ENCODE measurements at regions not wholly inside any gene's neighbourhood (a gene's known extent, or its start where the extent isn't known, plus 50 kb on each side); places are given as distances from the start of the nearest gene placed in this dataset.
A peak's percentile ranks its signal among the peaks of the same experiment; 100 is the strongest.

- DNase-seq (ENCODE audit: low spot score) = no peak
- Mint-ChIP-seq H3K27ac (no peak overlapping the region), H3K9me3 (peaks cover 5% of the 10 kb centered on the region), H3K27me3 (ENCODE audit: low read depth) (no peaks in the 10 kb centered on the region), H3K36me3 (ENCODE audit: low read depth) (peaks cover 2% of the 10 kb centered on the region), H3K4me3 (no peak overlapping the region), H3K4me1 (ENCODE audit: low read depth) (peaks cover 10% of the 10 kb centered on the region)
Measured at GRCh38 chr4:4763822-4764557, 95.5 kb upstream of the MSX1 start.

DNA sequence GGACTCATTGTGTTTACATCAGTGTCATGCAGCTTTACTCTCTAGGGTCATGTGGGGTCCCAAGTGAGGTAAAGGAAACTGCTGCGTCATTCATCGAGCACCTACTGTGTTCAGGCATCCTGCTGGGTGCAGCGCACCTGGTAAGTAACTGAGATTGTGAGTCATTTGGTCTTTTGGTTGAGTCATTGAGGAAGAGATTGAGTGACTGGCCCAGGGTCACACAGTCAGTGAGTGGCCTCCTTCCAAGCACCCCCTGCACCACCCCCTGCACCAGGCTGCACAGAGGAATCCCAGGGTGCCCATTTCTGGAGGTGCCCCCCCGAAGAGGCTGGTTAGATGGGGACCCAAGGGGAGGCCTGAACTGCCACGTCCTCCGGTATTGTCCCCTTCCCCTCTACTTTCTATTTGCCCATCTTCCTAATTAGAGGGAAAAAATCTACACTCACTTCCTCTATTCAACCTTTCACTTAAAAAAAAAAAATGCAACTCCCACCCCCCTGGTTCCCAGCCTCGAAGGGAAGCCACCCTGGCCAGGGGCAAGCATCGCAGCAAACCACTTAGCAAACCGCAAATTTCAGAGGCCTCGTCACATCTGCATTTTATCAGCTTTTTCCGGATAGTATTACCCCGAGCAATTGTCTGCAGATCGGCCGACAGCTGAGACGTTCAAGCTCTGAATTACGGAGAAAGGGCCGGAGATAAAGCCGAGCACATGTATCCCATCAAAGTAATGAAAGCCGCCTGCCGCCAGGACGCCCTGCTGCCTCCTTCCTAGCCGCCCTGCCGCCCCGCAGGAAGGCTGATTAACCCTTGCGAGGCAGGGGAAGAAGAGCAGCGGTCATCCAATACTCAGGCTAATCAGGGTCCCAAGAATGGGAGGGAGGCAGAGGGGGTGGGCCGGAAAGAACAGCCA, 96.3 kb upstream of the MSX1 start:
- Mint-ChIP-seq H3K4me1 (ENCODE audit: low read depth) (peaks cover 10% of the 10 kb centered on the region), H3K27me3 (ENCODE audit: low read depth) (no peaks in the 10 kb centered on the region), H3K27ac (no peak overlapping the region), H3K9me3 (peaks cover 5% of the 10 kb centered on the region), H3K4me3 (peak overlapping the region; percentile 64), H3K36me3 (ENCODE audit: low read depth) (peaks cover 2% of the 10 kb centered on the region)
- peak; percentile 13 for DNase-seq (ENCODE audit: low spot score)

GRCh38 chr4:4762300-4762699, 97.2 kb upstream of the MSX1 start:
- Mint-ChIP-seq H3K4me1 (ENCODE audit: low read depth) (peaks cover 10% of the 10 kb centered on the region), H3K27me3 (ENCODE audit: low read depth) (no peaks in the 10 kb centered on the region), H3K27ac (no peak overlapping the region), H3K36me3 (ENCODE audit: low read depth) (peaks cover under 1% of the 10 kb centered on the region), H3K9me3 (peaks cover 3% of the 10 kb centered on the region), H3K4me3 (no peak overlapping the region)
- DNase-seq (ENCODE audit: low spot score) = no peak

DNA sequence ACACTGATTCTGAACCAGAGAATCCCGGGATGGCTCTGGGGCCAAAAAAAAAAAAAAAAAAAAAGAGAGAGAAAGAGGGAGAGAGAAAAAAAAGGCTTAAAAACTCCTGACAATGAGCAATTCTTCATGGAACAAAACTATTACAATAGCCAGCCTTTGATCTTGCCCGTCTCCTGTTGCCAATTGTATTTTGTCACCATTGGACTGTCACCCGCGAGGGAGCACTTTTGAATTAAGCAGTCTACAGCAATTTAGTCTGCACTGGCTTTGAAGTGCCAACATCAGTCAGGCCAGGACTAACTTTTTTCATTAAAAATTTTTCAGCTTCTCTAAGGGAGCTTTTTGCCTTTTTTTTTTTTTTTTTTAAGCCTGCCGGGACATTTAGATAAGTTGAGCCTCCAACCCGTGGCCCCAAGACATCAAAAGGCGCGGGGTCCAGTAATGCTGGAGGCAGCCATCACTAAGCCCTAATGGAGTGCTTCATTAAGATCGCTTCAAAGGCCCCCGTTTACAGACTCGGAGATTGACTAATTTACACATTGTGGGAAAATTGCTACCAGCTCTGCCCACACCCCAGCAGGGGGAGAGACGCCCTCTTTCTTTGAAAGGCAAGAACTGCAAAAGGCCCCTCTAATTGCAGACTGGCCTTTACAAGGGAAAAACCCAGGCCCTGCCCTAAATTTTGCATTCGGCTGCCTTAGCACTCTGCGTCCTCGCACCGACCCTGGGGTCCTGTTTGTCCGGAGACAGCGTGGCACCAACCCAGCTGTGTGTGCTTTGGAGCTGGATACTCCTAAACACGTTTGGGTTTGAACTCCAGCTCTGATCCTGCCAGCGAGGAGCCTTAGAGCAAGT, 98.1 kb upstream of the MSX1 start:
- H3K36me3 Mint-ChIP-seq (ENCODE audit: low read depth) = no peaks in the 10 kb centered on the region
- H3K27ac Mint-ChIP-seq = no peak overlapping the region
- H3K27me3 Mint-ChIP-seq (ENCODE audit: low read depth) = no peaks in the 10 kb centered on the region
- no peaks in the 10 kb centered on the region for H3K9me3 Mint-ChIP-seq
- H3K4me3 Mint-ChIP-seq = no peak overlapping the region
- peaks cover 10% of the 10 kb centered on the region for H3K4me1 Mint-ChIP-seq (ENCODE audit: low read depth)
- DNase-seq (ENCODE audit: low spot score) = no peak

DNA sequence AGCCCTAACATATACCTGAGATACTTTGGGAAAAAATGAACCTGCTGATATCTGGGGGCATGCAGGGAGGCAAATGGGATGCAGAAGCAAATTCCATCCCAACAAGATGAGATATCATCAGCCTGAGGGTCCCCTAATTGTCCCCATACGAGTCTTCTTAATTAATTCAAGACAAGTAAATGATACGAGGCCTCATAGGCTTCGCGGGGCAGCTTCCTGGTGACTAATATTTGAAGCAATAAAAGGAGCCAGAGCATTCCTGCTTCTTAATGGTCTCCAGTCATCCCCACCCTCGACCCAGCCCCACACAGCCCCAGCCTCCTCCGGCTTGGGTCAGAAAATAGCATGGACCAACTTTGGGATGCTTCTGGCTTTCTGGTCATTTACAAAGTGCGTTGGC, 99.6 kb upstream of the MSX1 start:
- no peaks in the 10 kb centered on the region for H3K36me3 Mint-ChIP-seq (ENCODE audit: low read depth)
- no peaks in the 10 kb centered on the region for H3K27me3 Mint-ChIP-seq (ENCODE audit: low read depth)
- no peaks in the 10 kb centered on the region for H3K9me3 Mint-ChIP-seq
- peaks cover 10% of the 10 kb centered on the region for H3K4me1 Mint-ChIP-seq (ENCODE audit: low read depth)
- DNase-seq (ENCODE audit: low spot score) = no peak
- no peak overlapping the region for H3K27ac Mint-ChIP-seq
- H3K4me3 Mint-ChIP-seq = no peak overlapping the region

GRCh38 chr4:4759232-4759631, 100.2 kb upstream of the MSX1 start:
- Mint-ChIP-seq H3K4me1 (ENCODE audit: low read depth) (peaks cover 10% of the 10 kb centered on the region), H3K4me3 (no peak overlapping the region), H3K27ac (no peak overlapping the region), H3K9me3 (no peaks in the 10 kb centered on the region), H3K27me3 (ENCODE audit: low read depth) (peaks cover 3% of the 10 kb centered on the region), H3K36me3 (ENCODE audit: low read depth) (no peaks in the 10 kb centered on the region)
- no peak for DNase-seq (ENCODE audit: low spot score)

DNA sequence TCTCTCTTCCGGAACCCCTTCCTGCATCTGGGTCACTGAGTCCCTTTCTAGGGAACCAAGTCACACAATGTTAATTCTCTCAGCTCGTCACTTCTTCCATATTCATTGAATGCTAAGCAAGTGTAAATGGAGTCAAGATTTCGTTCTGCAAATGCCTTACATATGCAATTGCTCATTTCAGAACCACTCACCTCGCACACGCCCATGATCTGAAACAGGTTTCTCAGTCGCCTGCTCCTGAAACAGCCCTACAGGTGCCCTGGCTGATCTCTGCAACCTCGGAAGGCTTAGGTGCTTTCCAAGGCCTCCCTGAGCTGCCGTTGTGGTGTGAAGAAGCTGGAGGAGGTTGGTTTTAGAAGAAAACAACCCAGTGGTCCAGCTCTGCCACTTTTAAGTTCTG, 100.8 kb upstream of the MSX1 start:
- no peak for DNase-seq (ENCODE audit: low spot score)
- no peaks in the 10 kb centered on the region for H3K9me3 Mint-ChIP-seq
- H3K27me3 Mint-ChIP-seq (ENCODE audit: low read depth) = peaks cover 8% of the 10 kb centered on the region
- no peaks in the 10 kb centered on the region for H3K36me3 Mint-ChIP-seq (ENCODE audit: low read depth)
- H3K4me1 Mint-ChIP-seq (ENCODE audit: low read depth) = peaks cover 10% of the 10 kb centered on the region
- no peak overlapping the region for H3K4me3 Mint-ChIP-seq
- no peak overlapping the region for H3K27ac Mint-ChIP-seq

GRCh38 chr4:4755306-4755705, 104.2 kb upstream of the MSX1 start:
- Mint-ChIP-seq H3K4me1 (ENCODE audit: low read depth) (no peaks in the 10 kb centered on the region), H3K9me3 (no peaks in the 10 kb centered on the region), H3K36me3 (ENCODE audit: low read depth) (no peaks in the 10 kb centered on the region), H3K4me3 (no peak overlapping the region), H3K27ac (no peak overlapping the region), H3K27me3 (ENCODE audit: low read depth) (peaks cover 18% of the 10 kb centered on the region)
- DNase-seq (ENCODE audit: low spot score) = no peak

GRCh38 chr4:4754641-4755040, 104.8 kb upstream of the MSX1 start:
- Mint-ChIP-seq H3K9me3 (no peaks in the 10 kb centered on the region), H3K4me1 (ENCODE audit: low read depth) (no peaks in the 10 kb centered on the region), H3K27ac (no peak overlapping the region), H3K27me3 (ENCODE audit: low read depth) (peaks cover 18% of the 10 kb centered on the region), H3K4me3 (no peak overlapping the region), H3K36me3 (ENCODE audit: low read depth) (no peaks in the 10 kb centered on the region)
- no peak for DNase-seq (ENCODE audit: low spot score)

GRCh38 chr4:4753643-4754042, 105.8 kb upstream of the MSX1 start:
- Mint-ChIP-seq H3K36me3 (ENCODE audit: low read depth) (no peaks in the 10 kb centered on the region), H3K4me1 (ENCODE audit: low read depth) (no peaks in the 10 kb centered on the region), H3K4me3 (no peak overlapping the region), H3K27me3 (ENCODE audit: low read depth) (peaks cover 18% of the 10 kb centered on the region), H3K9me3 (no peaks in the 10 kb centered on the region), H3K27ac (no peak overlapping the region)
- no peak for DNase-seq (ENCODE audit: low spot score)

DNA sequence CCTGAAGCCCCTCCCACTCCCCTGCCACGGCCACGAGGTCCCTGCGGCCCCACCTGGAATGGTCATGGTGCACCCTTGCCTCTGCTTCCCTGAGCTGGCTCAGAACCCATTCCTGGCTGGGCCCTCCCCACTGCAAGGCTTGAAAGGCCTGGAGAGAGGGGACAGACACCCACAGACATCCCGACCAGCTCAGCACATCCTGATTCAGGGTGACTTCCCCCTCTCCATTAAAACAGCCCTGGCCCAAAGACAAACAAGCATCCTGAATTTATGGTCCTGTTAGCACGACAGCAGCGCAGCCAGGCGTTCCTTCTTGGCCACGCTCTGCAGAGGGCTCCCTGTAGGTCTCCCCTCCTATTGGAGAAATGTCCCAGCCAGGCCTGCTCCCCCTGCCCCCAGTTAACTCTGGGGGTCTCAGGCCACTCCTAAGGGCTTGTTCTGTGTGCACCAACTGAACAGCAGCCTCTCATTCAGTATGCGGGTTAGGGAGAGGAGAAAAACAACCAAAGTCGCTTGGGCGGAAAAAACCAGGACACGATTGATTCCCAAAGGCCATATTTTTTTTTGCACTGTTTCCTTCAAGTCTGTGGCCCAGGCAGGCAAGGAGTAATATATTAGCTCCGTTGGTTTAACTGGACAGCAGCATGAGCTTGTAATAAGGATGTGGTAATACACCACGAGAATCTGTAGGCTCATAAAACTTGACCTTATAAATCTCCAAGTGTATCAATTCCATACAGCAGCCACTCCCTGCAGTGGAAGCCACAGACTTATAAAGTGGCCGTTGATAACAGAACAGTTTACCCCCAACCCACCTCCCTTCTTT, 106.7 kb upstream of the MSX1 start:
- DNase-seq (ENCODE audit: low spot score) = no peak
- Mint-ChIP-seq H3K27ac (no peak overlapping the region), H3K9me3 (peaks cover 5% of the 10 kb centered on the region), H3K4me3 (no peak overlapping the region), H3K27me3 (ENCODE audit: low read depth) (peaks cover 18% of the 10 kb centered on the region), H3K36me3 (ENCODE audit: low read depth) (no peaks in the 10 kb centered on the region), H3K4me1 (ENCODE audit: low read depth) (no peaks in the 10 kb centered on the region)

- H3K4me1 Mint-ChIP-seq (ENCODE audit: low read depth) = no peaks in the 10 kb centered on the region
- H3K27me3 Mint-ChIP-seq (ENCODE audit: low read depth) = peaks cover 18% of the 10 kb centered on the region
- H3K4me3 Mint-ChIP-seq = no peak overlapping the region
- H3K9me3 Mint-ChIP-seq = peaks cover 9% of the 10 kb centered on the region
- no peak overlapping the region for H3K27ac Mint-ChIP-seq
- H3K36me3 Mint-ChIP-seq (ENCODE audit: low read depth) = no peaks in the 10 kb centered on the region
- no peak for DNase-seq (ENCODE audit: low spot score)
Measured at GRCh38 chr4:4752025-4752424, 107.4 kb upstream of the MSX1 start.

GRCh38 chr4:4750187-4750586, 109.3 kb upstream of the MSX1 start:
- peaks cover 23% of the 10 kb centered on the region for H3K9me3 Mint-ChIP-seq
- peaks cover 18% of the 10 kb centered on the region for H3K27me3 Mint-ChIP-seq (ENCODE audit: low read depth)
- H3K4me1 Mint-ChIP-seq (ENCODE audit: low read depth) = no peaks in the 10 kb centered on the region
- no peak overlapping the region for H3K4me3 Mint-ChIP-seq
- DNase-seq (ENCODE audit: low spot score) = no peak
- H3K36me3 Mint-ChIP-seq (ENCODE audit: low read depth) = no peaks in the 10 kb centered on the region
- no peak overlapping the region for H3K27ac Mint-ChIP-seq

Measured in T-helper 2 cell treated with Interferon-gamma antibody and Interleukin-4, amounts not matched to agents 5 μg/mL and 100 μg/mL, for 36 hours (primary cell).